Fibroblast of mammary gland (primary cell): ENCODE measurements at regions not wholly inside any gene's neighbourhood (a gene's known extent, or its start where the extent isn't known, plus 50 kb on each side); places are given as distances from the start of the nearest gene placed in this dataset.

Experiments
- DNase-seq: peaks from one replicate; pipeline ENCODE4 v3.0.0-alpha.2; 2010; ENCODE audit warnings: low read depth
- H3K4me3 ChIP-seq: 2 replicates; pipeline ENCODE4 v1.5.1; 2011; ENCODE audit warnings: low read depth, mild to moderate bottlenecking, low read length, moderate library complexity; ENCODE audit not compliant: control insufficient read depth
- TF ChIP-seq, protein P1 (sequence below): conservative IDR thresholded peaks from 2 replicates; pipeline ENCODE4 v1.5.1; 2011; ENCODE audit warnings: low read depth, low read length, inconsistent platforms; ENCODE audit not compliant: control insufficient read depth, insufficient read depth

DNA sequence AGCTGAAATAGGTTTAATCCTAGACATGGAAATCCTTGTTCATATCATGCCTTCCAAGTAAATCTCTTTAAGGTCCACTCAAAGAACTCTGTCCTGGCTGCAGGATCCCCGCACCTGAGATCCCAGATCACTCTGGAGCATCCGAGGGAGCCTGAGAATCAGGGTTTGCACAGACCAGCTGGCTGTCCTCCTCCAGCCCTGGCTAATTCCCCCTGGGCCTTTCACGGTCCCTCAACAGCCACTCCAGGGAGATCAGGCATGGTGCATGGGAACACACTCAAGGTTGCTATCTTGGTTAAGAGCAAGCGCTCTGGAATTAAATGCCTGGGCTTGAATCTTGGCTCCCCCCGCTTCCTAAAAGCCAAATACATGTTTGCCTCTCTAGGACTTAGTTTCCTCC, 130.8 kb downstream of the IRS2 start:
- DNase-seq: no peak
- no peak overlapping the region for H3K4me3 ChIP-seq
- TF ChIP-seq, protein P1, sequence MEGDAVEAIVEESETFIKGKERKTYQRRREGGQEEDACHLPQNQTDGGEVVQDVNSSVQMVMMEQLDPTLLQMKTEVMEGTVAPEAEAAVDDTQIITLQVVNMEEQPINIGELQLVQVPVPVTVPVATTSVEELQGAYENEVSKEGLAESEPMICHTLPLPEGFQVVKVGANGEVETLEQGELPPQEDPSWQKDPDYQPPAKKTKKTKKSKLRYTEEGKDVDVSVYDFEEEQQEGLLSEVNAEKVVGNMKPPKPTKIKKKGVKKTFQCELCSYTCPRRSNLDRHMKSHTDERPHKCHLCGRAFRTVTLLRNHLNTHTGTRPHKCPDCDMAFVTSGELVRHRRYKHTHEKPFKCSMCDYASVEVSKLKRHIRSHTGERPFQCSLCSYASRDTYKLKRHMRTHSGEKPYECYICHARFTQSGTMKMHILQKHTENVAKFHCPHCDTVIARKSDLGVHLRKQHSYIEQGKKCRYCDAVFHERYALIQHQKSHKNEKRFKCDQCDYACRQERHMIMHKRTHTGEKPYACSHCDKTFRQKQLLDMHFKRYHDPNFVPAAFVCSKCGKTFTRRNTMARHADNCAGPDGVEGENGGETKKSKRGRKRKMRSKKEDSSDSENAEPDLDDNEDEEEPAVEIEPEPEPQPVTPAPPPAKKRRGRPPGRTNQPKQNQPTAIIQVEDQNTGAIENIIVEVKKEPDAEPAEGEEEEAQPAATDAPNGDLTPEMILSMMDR: no peak

DNA sequence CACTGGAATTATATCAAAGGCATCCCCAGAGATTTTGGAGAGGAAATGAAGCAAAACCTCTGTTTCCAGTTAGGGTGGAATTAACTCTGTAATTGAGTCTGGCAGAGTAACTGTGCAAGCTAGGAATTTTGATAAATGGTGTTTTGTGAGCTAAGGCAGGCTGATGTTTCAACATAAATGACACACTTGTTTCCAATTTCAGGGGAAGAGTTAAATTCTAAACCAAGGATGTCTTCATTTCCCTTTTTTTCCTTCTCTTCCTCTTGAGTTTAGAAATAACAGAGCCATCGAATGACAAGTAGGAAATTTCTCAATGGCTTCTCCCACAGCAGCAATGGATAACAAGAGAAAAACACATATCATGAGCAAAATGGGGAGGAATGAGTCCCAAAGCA, 131.2 kb downstream of the IRS2 start:
- TF ChIP-seq, protein P1: no peak

DNA sequence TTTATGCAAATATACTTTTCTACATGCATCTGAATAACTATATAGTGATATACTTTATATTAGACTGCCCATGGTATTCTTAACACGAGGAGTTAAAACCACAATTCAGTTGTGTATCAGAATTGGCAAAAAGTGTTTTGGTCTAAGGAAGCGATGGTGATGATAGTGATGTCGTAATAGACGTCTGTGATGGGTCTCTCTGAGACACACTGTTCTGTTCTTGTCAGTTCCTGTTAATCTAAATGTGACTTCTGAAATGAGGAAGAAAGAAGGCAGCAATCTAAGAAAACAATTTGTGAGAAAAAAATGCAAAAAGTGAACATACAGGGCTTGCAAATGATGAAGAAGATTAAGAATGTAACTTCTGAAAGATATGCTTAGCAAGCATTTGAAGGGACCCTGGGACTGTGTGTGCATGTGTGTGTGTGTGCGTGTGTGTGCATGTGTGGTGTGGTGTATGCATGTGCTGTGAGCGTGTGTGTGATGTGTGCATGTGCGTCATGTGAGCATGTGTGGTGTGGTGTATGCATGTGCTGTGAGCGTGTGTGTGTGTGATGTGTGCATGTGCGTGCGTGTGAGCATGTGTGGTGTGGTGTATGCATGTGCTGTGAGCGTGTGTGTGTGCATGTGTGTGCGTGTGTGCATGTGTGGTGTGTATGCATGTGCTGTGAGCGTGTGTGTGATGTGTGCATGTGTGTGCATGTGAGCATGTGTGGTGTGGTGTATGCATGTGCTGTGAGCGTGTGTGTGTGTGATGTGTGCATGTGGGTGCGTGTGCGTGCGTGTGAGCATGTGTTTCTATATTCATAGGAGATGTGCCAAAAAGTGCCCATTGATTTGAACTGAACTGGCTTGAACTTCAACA, 131.8 kb downstream of the IRS2 start:
- DNase-seq: peak; percentile 92
- no peak overlapping the region for H3K4me3 ChIP-seq
- TF ChIP-seq, protein P1: no peak

More for the DNA sequence above, 131.2 kb downstream of the IRS2 start:
- no peak overlapping the region for H3K4me3 ChIP-seq
- peak; percentile 87 for DNase-seq

DNA sequence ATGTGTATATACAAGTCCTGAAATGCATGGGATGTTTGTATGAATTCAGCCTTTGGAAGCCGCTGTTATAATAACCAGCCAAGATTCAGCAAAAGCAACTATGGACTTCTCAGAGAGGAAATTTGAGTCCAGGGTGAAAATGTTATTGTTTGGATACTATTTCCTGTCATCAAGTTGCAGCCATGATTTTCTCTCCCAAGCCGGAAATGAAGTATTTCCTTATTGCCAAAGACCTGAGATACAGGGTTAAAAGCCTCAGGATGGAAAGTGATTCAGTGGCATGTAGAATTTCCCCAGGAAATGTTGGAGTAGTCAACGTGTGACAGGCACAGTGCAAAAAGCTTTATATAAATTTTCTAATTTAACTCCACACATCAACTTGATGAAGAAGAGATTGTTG, 133.9 kb downstream of the IRS2 start:
- TF ChIP-seq, protein P1: no peak

DNA sequence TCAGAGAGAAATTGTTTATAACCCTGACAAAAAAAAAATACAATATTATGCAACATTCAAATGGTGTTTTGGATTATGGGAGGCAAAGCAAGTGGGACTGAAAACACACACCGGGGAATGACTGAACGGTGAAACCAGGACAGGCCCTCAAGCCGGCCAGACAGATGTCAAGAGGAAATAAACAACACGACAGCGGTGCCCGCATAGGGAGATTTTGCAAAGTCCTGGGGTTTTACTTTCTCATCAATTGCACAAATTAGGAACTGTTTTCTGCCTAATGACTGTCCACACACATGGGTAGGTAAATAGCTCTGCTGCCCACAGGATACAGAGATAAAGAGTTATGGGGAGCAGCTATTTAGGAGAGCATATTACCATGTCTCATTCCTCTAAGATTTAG, 134.5 kb downstream of the IRS2 start:
- H3K4me3 ChIP-seq: no peak overlapping the region

More for the DNA sequence above, 133.9 kb downstream of the IRS2 start:
- DNase-seq: peak; percentile 24
- H3K4me3 ChIP-seq: no peak overlapping the region

DNA sequence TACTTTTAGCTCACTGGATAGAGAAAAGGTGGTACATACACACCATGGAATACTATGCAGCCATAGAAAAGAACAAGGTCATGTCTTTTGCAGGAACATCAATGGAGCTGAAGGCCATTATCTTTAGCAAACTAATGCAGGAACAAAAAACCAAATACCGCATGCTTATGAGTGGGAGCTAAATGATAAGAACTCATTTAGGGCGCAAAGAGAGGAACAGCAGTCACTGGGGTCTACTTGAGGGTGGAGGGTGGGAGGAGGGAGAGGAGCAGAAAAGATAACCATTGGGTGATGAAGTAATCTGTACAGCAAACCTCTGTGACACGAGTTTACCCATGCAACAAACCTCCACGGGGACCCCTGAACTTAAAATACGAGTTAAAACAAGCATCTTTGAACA, 135.1 kb downstream of the IRS2 start:
- TF ChIP-seq, protein P1: no peak
- H3K4me3 ChIP-seq: no peak overlapping the region
- DNase-seq: no peak

More for the DNA sequence above, 134.5 kb downstream of the IRS2 start:
- DNase-seq: no peak
- TF ChIP-seq, protein P1: no peak

DNA sequence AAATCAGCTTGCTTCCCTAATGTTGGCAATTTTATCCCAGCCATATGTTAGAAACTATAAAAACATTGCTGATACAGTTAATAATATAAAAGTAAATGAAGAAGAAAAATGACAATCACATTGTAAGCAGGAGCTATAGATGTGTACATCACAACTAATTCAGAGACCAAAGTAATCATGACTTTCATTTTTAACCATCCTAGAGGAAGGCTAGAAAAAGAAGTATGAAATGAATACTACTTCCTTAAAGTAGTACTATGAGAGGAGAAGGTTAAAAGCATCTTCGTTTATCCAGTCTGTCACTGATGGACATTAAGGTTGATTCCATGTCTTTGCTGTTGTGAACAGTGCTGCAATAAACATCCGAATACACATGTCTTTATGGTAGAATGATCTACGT, 135.5 kb downstream of the IRS2 start:
- TF ChIP-seq, protein P1: no peak
- DNase-seq: no peak
- H3K4me3 ChIP-seq: no peak overlapping the region
